ENCODE measurements at regions not wholly inside any gene's neighbourhood (a gene's known extent, or its start where the extent isn't known, plus 50 kb on each side); places are given as distances from the start of the nearest gene placed in this dataset.

GRCh38 chr1:37338658-37339057, 135.7 kb upstream of the ZC3H12A start:
- no peak overlapping the region for H2BK5ac ChIP-seq (ENCODE audit: insufficient read length, low read length)
- H3K27ac Mint-ChIP-seq, result no peak overlapping the region
- H4K5ac ChIP-seq (ENCODE audit: insufficient read length, low read depth, low read length), result no peak overlapping the region
- no peaks in the 10 kb centered on the region for H3K79me2 ChIP-seq (ENCODE audit: insufficient read depth, low read length)
- H3K9ac ChIP-seq (ENCODE audit: extremely low read depth, insufficient read length, low read length), result no peak overlapping the region
- peaks cover 7 to 8% of the 10 kb centered on the region in 2 experiments; a peak in 3 of 4 replicates for H3K4me1 Mint-ChIP-seq
- no peak overlapping the region for H3K18ac ChIP-seq (ENCODE audit: insufficient read length, low read depth, low read length)
- H4K20me1 ChIP-seq (ENCODE audit: control insufficient read depth, insufficient read depth, insufficient read length), result no peaks in the 10 kb centered on the region
- H3K79me1 ChIP-seq (ENCODE audit: insufficient read depth, low read depth, low read length, poor library complexity, severe bottlenecking), result no peaks in the 10 kb centered on the region
- no peaks in the 10 kb centered on the region for H3K9me3 ChIP-seq (ENCODE audit: control insufficient read depth, low read depth, low read length)
- H4K8ac ChIP-seq (replicated peaks; ENCODE audit: insufficient read length, low read depth, low read length), result no peak overlapping the region
- H3K27me3 Mint-ChIP-seq (ENCODE audit: low read depth), result peaks cover 34% of the 10 kb centered on the region
- H3K23ac ChIP-seq (ENCODE audit: insufficient read length, low read depth, low read length), result no peak overlapping the region
- H2BK120ac ChIP-seq (ENCODE audit: low read depth, low read length, poor library complexity, severe bottlenecking), result no peak overlapping the region
- no peak overlapping the region for H4K91ac ChIP-seq (ENCODE audit: insufficient read length, low read depth, low read length)
- no peak for DNase-seq
- no peak overlapping the region for H3K4ac ChIP-seq (ENCODE audit: low read depth, low read length)
- H3K14ac ChIP-seq (ENCODE audit: insufficient read depth, low read length), result no peak overlapping the region
- no peak overlapping the region for H3K4me2 ChIP-seq (ENCODE audit: insufficient read depth, insufficient read length, low read length)
- no peaks in the 10 kb centered on the region for H3K23me2 ChIP-seq (ENCODE audit: insufficient read length, low read depth, low read length, poor library complexity, severe bottlenecking)
- no peak overlapping the region for H3K27ac ChIP-seq (ENCODE audit: insufficient read length, low read depth, low read length)
- H3K56ac ChIP-seq (ENCODE audit: insufficient read length, low read depth, low read length), result no peak overlapping the region
- H2BK12ac ChIP-seq (ENCODE audit: insufficient read length, low read depth, low read length), result no peak overlapping the region
- no peak overlapping the region for H2AK5ac ChIP-seq (ENCODE audit: insufficient read length, low read length)
- H3T11ph ChIP-seq (ENCODE audit: low read length), result no peak overlapping the region
- H3K4me1 ChIP-seq (ENCODE audit: insufficient read depth, low read length), result no peaks in the 10 kb centered on the region; the same call in 1 of the 2 replicates
- H3K9me3 Mint-ChIP-seq, result 0 out of 5 replicates have a peak, but pooled peaks cover 0 to 2% of the 10 kb centered on the region in 2 experiments
- no peaks in the 10 kb centered on the region; a peak in 1 of 7 replicates for H3K36me3 Mint-ChIP-seq (ENCODE audit: insufficient read depth in 1 of 3, low read depth in 3 of 3)
- H2BK15ac ChIP-seq (ENCODE audit: low read depth, low read length), result no peak overlapping the region
- WGBS (ENCODE audit: extremely low coverage, insufficient read length, low lambda C conversion rate), result no CpG with 5 or more reads among the region's 2 CpGs
- H2AFZ ChIP-seq (ENCODE audit: low read length), result no peak overlapping the region
- no peak overlapping the region for H2BK20ac ChIP-seq (ENCODE audit: low read depth, low read length, poor library complexity, severe bottlenecking)
- no peaks in the 10 kb centered on the region for H3K27me3 ChIP-seq (ENCODE audit: insufficient read depth, low read length)
- TF ChIP-seq CTCF (conservative IDR thresholded peaks at IDR 0.05), result no peak
- no peak overlapping the region for H3K4me3 Mint-ChIP-seq

Data from H9 (cell line).